T-cell (primary cell): ENCODE measurements at regions not wholly inside any gene's neighbourhood (a gene's known extent, or its start where the extent isn't known, plus 50 kb on each side); places are given as distances from the start of the nearest gene placed in this dataset.

Source experiments
- ATAC-seq, 4 experiments: fragments of 200-7000 bp in 3 of 4; fragments of 150-1000 bp in 1 of 4; cut with Tn5 transposase; replicated peaks in 1 of 4; 1 replicate in 3 of 4; 2 replicates in 1 of 4; pipeline ENCODE4 v1.10.0; 2021; ENCODE audit warnings: moderate library complexity in 3 of 4, mild to moderate bottlenecking in 2 of 4, moderate number of reproducible peaks in 1 of 4
- CTCF ChIA-PET, 2 donors: fragments of 300-600 bp; sonication (Branson Sonifier 250); formaldehyde crosslinking; loops; one replicate each; lab custom pipeline; 2022; ENCODE audit warnings: antibody characterized with exemption in 2 of 2; lab: Charles Lee
- POLR2A ChIA-PET, 2 donors: fragments of 300-600 bp; sonication (Branson Sonifier 250); formaldehyde crosslinking; loops; one replicate each; lab custom pipeline; 2022; ENCODE audit warnings: antibody characterized with exemption in 2 of 2; lab: Charles Lee
- DNase-seq, 35 experiments: peaks; one replicate each; pipeline versions ENCODE4 v3.0.0 to v3.0.0-alpha.2; 2013 to 2023
- H3K27ac ChIP-seq: one replicate; pipeline ENCODE4 v1.5.1; 2013; ENCODE audit warnings: low read length
- H3K27me3 ChIP-seq, 2 experiments: replicated peaks in 1 of 2; 1 replicate in 1 of 2; 2 replicates in 1 of 2; pipeline versions ENCODE4 v1.6.1 to v1.7.0; 2013; ENCODE audit warnings: low read length in 1 of 2, mixed read lengths in 1 of 2; ENCODE audit not compliant: control insufficient read depth in 2 of 2, insufficient read depth in 2 of 2; ENCODE audit errors: extremely low read depth in 1 of 2
- H3K36me3 ChIP-seq, 2 donors: 1 replicate in 1 of 2; 2 replicates in 1 of 2; pipeline versions ENCODE4 v1.6.1 to v1.7.0; 2013; ENCODE audit warnings: low read length in 1 of 2; ENCODE audit not compliant: control insufficient read depth in 2 of 2, insufficient read depth in 1 of 2; ENCODE audit errors: extremely low read depth in 1 of 2
- H3K4me1 ChIP-seq, 2 experiments: 1 replicate in 1 of 2; 2 replicates in 1 of 2; pipeline versions ENCODE4 v1.6.1 to v1.7.0; 2013; ENCODE audit warnings: low read length in 2 of 2, mixed read lengths in 1 of 2; ENCODE audit not compliant: insufficient read depth in 2 of 2, control insufficient read depth in 1 of 2; ENCODE audit errors: extremely low read depth in 1 of 2
- H3K4me3 ChIP-seq, 2 donors: 1 replicate in 1 of 2; 2 replicates in 1 of 2; pipeline versions ENCODE4 v1.5.1 to v1.7.0; 2013; ENCODE audit warnings: mild to moderate bottlenecking in 2 of 2, low read length in 1 of 2, moderate library complexity in 1 of 2; ENCODE audit not compliant: control insufficient read depth in 1 of 2; ENCODE audit errors: extremely low read depth in 1 of 2
- H3K9me3 ChIP-seq: 2 replicates; pipeline ENCODE4 v1.7.0; 2013
- H3K27ac Mint-ChIP-seq, 2 donors: one replicate each; pipeline ENCODE4 v1.8.0; 2020 to 2021; ENCODE audit warnings: mild to moderate bottlenecking in 2 of 2, mixed read lengths in 2 of 2
- H3K27me3 Mint-ChIP-seq, 2 donors: one replicate each; pipeline ENCODE4 v1.8.0; 2021 to 2022; ENCODE audit warnings: mixed read lengths in 2 of 2
- H3K36me3 Mint-ChIP-seq: one replicate; pipeline ENCODE4 v1.8.0; 2021; ENCODE audit warnings: mixed read lengths
- H3K4me1 Mint-ChIP-seq, 3 donors: one replicate each; pipeline ENCODE4 v1.8.0; 2020 to 2022; ENCODE audit warnings: mixed read lengths in 3 of 3, mild to moderate bottlenecking in 1 of 3
- H3K4me3 Mint-ChIP-seq, 3 donors: one replicate each; pipeline ENCODE4 v1.8.0; 2020 to 2022; ENCODE audit warnings: mild to moderate bottlenecking in 3 of 3, mixed read lengths in 3 of 3, moderate library complexity in 3 of 3
- H3K9me3 Mint-ChIP-seq, 3 donors: one replicate each; pipeline ENCODE4 v1.8.0; 2020 to 2022; ENCODE audit warnings: mixed read lengths in 3 of 3
- WGBS: methylation state at CpG from one replicate; pipeline ENCODE4 v1.1.5; 2013; ENCODE audit warnings: missing lambda C conversion rate; ENCODE audit not compliant: insufficient coverage; 5-methylcytosine and 5-hydroxymethylcytosine counted together

DNA sequence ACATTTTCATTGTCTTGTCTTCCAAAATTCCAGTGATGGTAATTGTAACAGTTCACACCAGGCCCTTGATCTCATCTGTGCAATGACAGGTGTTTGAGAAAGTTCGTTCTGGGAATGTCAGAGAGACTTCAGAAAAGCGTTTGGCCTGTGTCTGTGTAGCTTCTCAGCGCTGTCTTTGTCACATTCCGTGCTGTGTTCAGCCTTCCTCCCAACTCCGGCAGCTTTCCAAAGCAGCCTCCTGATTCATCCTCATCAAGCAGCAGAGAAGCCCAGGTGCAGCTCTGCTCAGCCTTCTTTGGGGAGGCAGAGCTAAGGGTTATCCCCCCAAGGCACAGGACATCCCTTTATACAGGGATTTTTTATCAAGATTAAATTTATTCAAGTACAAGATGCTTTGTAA lies 494.0 kb upstream of the SUCLG2 start:
- no peaks in the 10 kb centered on the region for H3K9me3 Mint-ChIP-seq
- no peak for DNase-seq
- no peak overlapping the region for H3K27ac ChIP-seq
- POLR2A ChIA-PET = no interaction called here
- H3K9me3 ChIP-seq = no peaks in the 10 kb centered on the region
- no peaks in the 10 kb centered on the region for H3K27me3 Mint-ChIP-seq
- H3K4me3 ChIP-seq = no peak overlapping the region
- H3K27ac Mint-ChIP-seq = no peak overlapping the region
- H3K4me3 Mint-ChIP-seq = no peak overlapping the region
- no peaks in the 10 kb centered on the region for H3K27me3 ChIP-seq
- H3K36me3 Mint-ChIP-seq = peaks cover 5% of the 10 kb centered on the region
- peaks cover 0 to 5% (median 2%) of the 10 kb centered on the region in 3 donors for H3K4me1 Mint-ChIP-seq
- WGBS = 43% methylated on average over 1 of the region's 5 CpGs
- ATAC-seq = no peak
- H3K4me1 ChIP-seq = no peaks in the 10 kb centered on the region
- H3K36me3 ChIP-seq = no peaks in the 10 kb centered on the region
- CTCF ChIA-PET = no interaction called here

- ATAC-seq (no peak), DNase-seq (no peak)
- Mint-ChIP-seq H3K36me3 (no peaks in the 10 kb centered on the region), H3K4me3 (no peak overlapping the region), H3K27ac (no peak overlapping the region), H3K4me1 (peaks cover 2 to 9% (median 7%) of the 10 kb centered on the region in 3 donors), H3K27me3 (no peaks in the 10 kb centered on the region), H3K9me3 (no peaks in the 10 kb centered on the region)
- no peaks in the 10 kb centered on the region for H3K4me1 ChIP-seq
- no peaks in the 10 kb centered on the region for H3K27me3 ChIP-seq
- H3K9me3 ChIP-seq = no peaks in the 10 kb centered on the region
- POLR2A ChIA-PET = no interaction called here
- H3K4me3 ChIP-seq = no peak overlapping the region
- no peak overlapping the region for H3K27ac ChIP-seq
- CTCF ChIA-PET = no interaction called here
- WGBS = 89% methylated on average over 1 of the region's 2 CpGs
- H3K36me3 ChIP-seq = no peaks in the 10 kb centered on the region
Measured at GRCh38 chr3:68142441-68142840, 488.0 kb upstream of the SUCLG2 start.

DNA sequence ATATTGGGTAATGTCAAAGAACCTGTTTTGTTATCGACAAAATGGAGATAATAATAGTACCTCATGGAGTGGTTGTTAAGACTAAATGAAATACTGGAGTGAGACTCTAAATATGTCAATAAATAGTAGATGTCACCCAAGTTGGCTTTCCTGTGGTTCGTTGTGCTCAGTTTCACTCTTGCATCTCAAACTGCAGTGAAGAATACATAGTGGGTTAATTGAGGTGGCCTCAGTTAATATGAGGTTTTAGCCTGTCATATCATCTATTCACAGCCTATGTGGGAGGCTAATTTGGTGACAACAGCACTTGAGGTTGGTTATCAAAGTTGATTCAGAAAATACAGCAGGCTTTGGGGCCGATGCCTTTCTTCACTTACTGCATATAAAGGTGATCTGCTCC lies 485.5 kb upstream of the SUCLG2 start:
- CTCF ChIA-PET = interaction anchor here in 1 of 2 donors (1.1 kb wide), 1 partner anchor 52 kb away, joined by 3 read pairs; no protein-coding TSS in a partner anchor
- Mint-ChIP-seq H3K36me3 (peaks cover 1% of the 10 kb centered on the region), H3K9me3 (no peaks in the 10 kb centered on the region), H3K27ac (no peak overlapping the region), H3K27me3 (no peaks in the 10 kb centered on the region), H3K4me3 (no peak overlapping the region), H3K4me1 (peaks cover 4 to 10% (median 7%) of the 10 kb centered on the region in 3 donors)
- Histone ChIP-seq H3K4me3 (no peak overlapping the region), H3K4me1 (no peaks in the 10 kb centered on the region), H3K9me3 (no peaks in the 10 kb centered on the region), H3K36me3 (no peaks in the 10 kb centered on the region), H3K27ac (no peak overlapping the region), H3K27me3 (no peaks in the 10 kb centered on the region)
- ATAC-seq (no peak), DNase-seq (no peak)
- POLR2A ChIA-PET = interaction anchor here in 1 of 2 donors (0.8 kb wide), 1 partner anchor 223 kb away, joined by 3 read pairs; no protein-coding TSS in a partner anchor
- WGBS = 100% methylated on average over 1 of the region's 3 CpGs

- Histone ChIP-seq H3K36me3 (no peaks in the 10 kb centered on the region), H3K27ac (no peak overlapping the region), H3K9me3 (no peaks in the 10 kb centered on the region), H3K4me3 (no peak overlapping the region), H3K4me1 (no peaks in the 10 kb centered on the region), H3K27me3 (no peaks in the 10 kb centered on the region)
- no CpG with 5 or more reads among the region's 7 CpGs for WGBS
- no peak overlapping the region for H3K27ac Mint-ChIP-seq
- ATAC-seq (no peak), DNase-seq (no peak)
- H3K36me3 Mint-ChIP-seq = peaks cover 17% of the 10 kb centered on the region
- CTCF ChIA-PET = no interaction called here
- H3K9me3 Mint-ChIP-seq = peaks cover 0 to 6% (median 0%) of the 10 kb centered on the region in 3 donors
- no peak overlapping the region for H3K4me3 Mint-ChIP-seq
- peaks cover 1 to 10% (median 4%) of the 10 kb centered on the region in 3 donors for H3K4me1 Mint-ChIP-seq
- H3K27me3 Mint-ChIP-seq = no peaks in the 10 kb centered on the region
- POLR2A ChIA-PET = interaction anchor here in 1 of 2 donors (0.6 kb wide), 1 partner anchor 31 kb away, joined by 8 read pairs; no protein-coding TSS in a partner anchor
Measured at GRCh38 chr3:68136411-68136810, 482.0 kb upstream of the SUCLG2 start.

- H3K4me3 Mint-ChIP-seq = no peak overlapping the region
- no peaks in the 10 kb centered on the region for H3K9me3 ChIP-seq
- POLR2A ChIA-PET = interaction anchor here in 1 of 2 donors (0.5 kb wide), 1 partner anchor 345 kb away, joined by 3 read pairs; no protein-coding TSS in a partner anchor
Measured at GRCh38 chr3:68135067-68135466, 480.7 kb upstream of the SUCLG2 start.

GRCh38 chr3:68129065-68129464 lies 474.7 kb upstream of the SUCLG2 start:
- H3K9me3 ChIP-seq = no peaks in the 10 kb centered on the region
- no peak overlapping the region for H3K27ac Mint-ChIP-seq
- ChIA-PET CTCF (interaction anchor here in 1 of 2 donors (0.6 kb wide), 1 partner anchor 1309 kb away, joined by 4 read pairs; no protein-coding TSS in a partner anchor), POLR2A (no interaction called here)
- DNase-seq (no peak), ATAC-seq (no peak)
- H3K27me3 Mint-ChIP-seq = peaks cover 0 to 5% of the 10 kb centered on the region in 2 donors
- no CpG with 5 or more reads among the region's 3 CpGs for WGBS
- no peaks in the 10 kb centered on the region for H3K27me3 ChIP-seq
- peaks cover 14 to 22% (median 19%) of the 10 kb centered on the region in 3 donors for H3K4me1 Mint-ChIP-seq
- no peak overlapping the region for H3K4me3 Mint-ChIP-seq
- no peaks in the 10 kb centered on the region for H3K4me1 ChIP-seq
- no peak overlapping the region for H3K4me3 ChIP-seq
- H3K9me3 Mint-ChIP-seq = peaks cover 0 to 14% (median 10%) of the 10 kb centered on the region in 3 donors
- H3K36me3 ChIP-seq = no peaks in the 10 kb centered on the region
- H3K27ac ChIP-seq = no peak overlapping the region
- peaks cover 29% of the 10 kb centered on the region for H3K36me3 Mint-ChIP-seq

More at GRCh38 chr3:68135067-68135466, 480.7 kb upstream of the SUCLG2 start:
- H3K4me1 ChIP-seq = no peaks in the 10 kb centered on the region
- no peaks in the 10 kb centered on the region for H3K36me3 ChIP-seq
- H3K36me3 Mint-ChIP-seq = peaks cover 29% of the 10 kb centered on the region
- H3K4me3 ChIP-seq = no peak overlapping the region
- peaks cover 0 to 6% (median 6%) of the 10 kb centered on the region in 3 donors for H3K9me3 Mint-ChIP-seq
- H3K27me3 Mint-ChIP-seq = peaks cover 0 to 5% of the 10 kb centered on the region in 2 donors
- no peak overlapping the region for H3K27ac ChIP-seq
- CTCF ChIA-PET = no interaction called here
- H3K4me1 Mint-ChIP-seq = peaks cover 0 to 6% (median 4%) of the 10 kb centered on the region in 3 donors
- H3K27me3 ChIP-seq = no peaks in the 10 kb centered on the region
- no peak for DNase-seq
- ATAC-seq = no peak
- H3K27ac Mint-ChIP-seq = no peak overlapping the region
- WGBS = no CpG with 5 or more reads among the region's 1 CpG
